Medulla oblongata (tissue), 1 donor: ENCODE measurements at regions not wholly inside any gene's neighbourhood (a gene's known extent, or its start where the extent isn't known, plus 50 kb on each side); places are given as distances from the start of the nearest gene placed in this dataset.

Experiments used
- DNase-seq: peaks from one replicate; pipeline ENCODE4 v3.0.0-alpha.2; 2015; ENCODE audit errors: extremely low spot score

GRCh38 chr3:176431991-176432390, 765.3 kb downstream of the TBL1XR1 start:
- DNase-seq = no peak

GRCh38 chr3:176431038-176431418, 766.3 kb downstream of the TBL1XR1 start:
- no peak for DNase-seq

GRCh38 chr3:176430244-176431037, 766.8 kb downstream of the TBL1XR1 start:
- DNase-seq = peak; percentile 64

- no peak for DNase-seq
Measured at GRCh38 chr3:176428552-176428951, 768.7 kb downstream of the TBL1XR1 start.

DNA sequence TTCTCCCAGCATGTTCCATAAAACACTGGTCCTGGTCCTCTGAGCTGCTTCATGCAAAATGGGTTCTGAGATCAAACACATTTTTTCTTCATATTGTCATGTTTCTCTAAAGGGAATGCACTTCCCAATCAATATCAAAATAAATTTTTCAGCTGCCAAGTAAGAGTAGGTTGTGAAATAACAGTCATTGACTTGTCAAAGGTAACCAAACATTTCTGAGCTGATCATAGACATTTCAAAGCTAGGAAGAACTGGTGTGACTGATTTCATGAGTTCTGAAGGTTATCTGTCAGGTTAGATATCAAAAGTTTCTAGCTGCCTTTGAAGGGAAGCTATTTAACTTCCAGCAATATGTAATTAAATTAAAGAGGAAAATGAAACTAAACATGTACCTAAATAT, 770.9 kb downstream of the TBL1XR1 start:
- DNase-seq = no peak

GRCh38 chr3:176416870-176417269, 780.4 kb downstream of the TBL1XR1 start:
- no peak for DNase-seq

GRCh38 chr3:176415661-176416295, 781.5 kb downstream of the TBL1XR1 start:
- no peak for DNase-seq

DNA sequence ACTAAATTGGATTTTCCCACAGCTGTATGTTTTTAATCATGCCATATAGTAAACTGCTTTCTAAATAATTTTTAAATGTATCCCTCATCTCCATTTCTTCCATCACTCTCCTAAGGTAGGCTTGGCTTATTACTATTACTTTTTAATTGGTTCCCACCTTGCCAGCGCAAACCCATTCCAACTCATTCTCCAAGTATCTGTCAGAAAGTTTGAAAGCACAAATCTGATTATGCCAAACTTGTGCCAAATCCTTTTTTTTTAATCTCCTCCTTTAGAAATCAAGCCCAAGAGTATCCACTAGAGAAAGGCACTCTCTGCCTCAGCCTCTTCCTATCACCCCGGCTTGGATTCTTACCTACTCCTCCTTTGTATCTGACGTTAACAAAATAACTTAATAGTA, 784.5 kb downstream of the TBL1XR1 start:
- DNase-seq = no peak

GRCh38 chr3:176403531-176403930, 793.8 kb downstream of the TBL1XR1 start:
- no peak for DNase-seq

GRCh38 chr3:176401211-176401610, 796.1 kb downstream of the TBL1XR1 start:
- DNase-seq = no peak

DNA sequence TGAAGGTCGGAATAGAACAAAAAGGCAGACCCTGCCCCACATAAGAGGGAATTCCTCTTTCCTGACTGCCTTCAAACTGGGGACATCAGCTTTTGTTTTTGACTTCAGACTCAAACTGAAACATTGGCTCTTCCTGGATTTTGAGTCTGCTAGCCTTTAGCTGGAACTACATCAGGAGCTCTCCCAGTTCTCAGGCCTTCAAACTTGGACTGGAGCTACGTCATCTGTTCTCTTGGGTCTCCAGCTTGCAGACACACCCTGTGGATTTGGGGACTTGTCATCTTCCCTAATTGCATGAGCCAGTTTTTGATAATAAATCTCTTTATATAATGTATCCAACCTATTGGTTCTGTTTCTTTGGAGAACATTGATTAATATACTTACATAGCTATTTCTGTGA, 798.1 kb downstream of the TBL1XR1 start:
- no peak for DNase-seq

GRCh38 chr3:176395240-176395639, 802.0 kb downstream of the TBL1XR1 start:
- no peak for DNase-seq

DNA sequence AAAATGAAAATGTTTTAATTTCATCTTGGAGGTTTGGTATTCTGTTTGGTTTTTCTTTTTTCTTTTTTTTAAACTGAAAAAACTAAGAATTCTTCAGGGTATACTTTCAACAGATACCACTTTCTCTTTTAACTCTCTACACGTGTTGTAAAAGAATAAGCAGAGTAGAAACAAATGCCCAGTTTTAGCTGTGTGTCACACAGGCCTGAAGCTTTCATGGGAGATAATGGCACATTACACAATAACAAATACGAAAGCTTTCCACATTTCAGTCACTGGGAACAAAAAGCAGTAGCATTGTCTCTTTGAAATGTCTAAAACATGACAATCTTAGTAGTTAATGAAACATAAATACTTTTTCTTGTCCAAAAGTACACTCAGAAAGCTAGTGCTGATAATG, 818.5 kb downstream of the TBL1XR1 start:
- peak; percentile 3 for DNase-seq

DNA sequence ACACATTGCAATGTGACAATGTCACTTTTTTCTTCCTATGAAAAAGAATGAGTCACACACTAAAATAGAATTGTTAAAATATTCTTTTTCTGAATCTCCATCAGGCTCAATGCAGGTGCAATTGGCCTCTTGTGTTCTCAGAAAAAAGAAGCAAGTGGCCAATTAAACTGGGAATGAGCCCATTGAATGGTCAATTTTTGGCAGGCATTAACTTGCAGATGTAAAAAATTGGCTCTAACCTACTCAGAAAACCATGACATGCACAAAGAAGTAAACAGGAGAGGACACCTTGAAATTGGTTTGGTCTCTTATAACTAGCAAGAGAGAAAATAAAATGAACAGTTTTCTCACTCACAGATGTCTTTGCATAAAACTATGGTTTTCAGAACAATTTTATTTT, 820.8 kb downstream of the TBL1XR1 start:
- DNase-seq = no peak

- DNase-seq = no peak
Measured at GRCh38 chr3:176375519-176375918, 821.8 kb downstream of the TBL1XR1 start.

DNA sequence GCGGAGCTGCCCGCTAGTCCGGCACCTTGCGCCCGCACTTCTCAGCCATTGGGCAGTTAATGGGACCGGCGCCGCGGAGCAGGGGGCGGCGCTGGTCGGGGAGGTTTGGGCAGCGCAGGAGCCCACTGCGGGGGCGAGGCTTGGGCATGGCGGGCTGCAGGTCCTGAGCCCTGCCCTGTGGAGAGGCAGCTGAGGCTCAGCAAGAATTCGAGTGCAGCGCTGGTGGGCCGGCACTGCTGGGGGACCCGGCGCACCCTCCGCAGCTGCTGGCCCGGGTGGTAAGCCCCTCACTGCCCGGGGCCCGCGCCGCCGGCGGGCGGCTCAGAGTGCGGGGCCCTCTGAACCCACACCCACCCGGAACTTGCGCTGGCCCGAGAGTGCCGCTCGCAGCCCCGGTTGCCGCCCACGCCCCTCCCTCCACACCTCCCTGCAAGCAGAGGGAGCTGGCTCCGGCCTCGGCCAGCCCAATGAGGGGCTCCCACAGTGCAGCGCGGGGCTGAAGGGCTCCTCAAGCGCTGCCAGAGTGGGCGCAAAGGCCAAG, 835.0 kb downstream of the TBL1XR1 start:
- no peak for DNase-seq

DNA sequence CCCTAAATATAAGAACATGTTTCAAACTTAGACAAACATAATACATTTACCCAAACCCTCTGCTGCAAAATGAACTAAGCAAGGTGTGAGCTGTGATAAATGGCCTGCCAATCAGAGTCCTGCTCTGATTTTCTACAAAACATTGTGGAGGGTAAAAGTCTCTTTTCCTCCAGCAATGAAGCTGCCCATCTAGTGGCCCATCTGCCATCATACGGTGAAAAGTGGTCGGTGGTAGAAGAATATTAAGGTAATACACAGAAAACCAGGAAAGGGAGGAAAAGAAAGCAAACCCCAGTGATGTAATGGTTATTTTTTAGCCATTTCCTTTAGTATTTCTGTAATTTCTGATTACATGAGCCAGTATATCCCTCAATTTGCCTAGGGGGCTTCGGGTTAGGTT, 838.1 kb downstream of the TBL1XR1 start:
- DNase-seq = no peak

DNA sequence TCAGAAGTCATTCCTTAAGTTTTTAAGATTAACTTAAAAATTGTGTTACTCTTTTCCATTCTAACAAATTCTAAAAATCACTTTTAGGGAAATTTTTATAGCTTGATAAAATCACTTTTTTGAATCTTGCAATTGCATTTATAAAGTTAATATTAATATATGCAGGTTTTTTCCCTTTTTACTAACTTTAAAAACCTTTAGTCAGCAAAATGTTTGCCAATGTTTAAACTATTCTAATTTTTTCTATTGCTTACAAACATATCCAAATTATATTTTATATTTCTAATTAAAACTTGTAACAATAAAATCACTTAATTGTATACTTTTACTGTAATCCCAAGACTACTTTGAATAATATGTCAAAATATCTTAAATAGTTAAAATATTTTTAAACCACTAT, 839.4 kb downstream of the TBL1XR1 start:
- DNase-seq = no peak

- no peak for DNase-seq
Measured at GRCh38 chr3:176354843-176355242, 842.4 kb downstream of the TBL1XR1 start.

GRCh38 chr3:176352716-176353334, 844.5 kb downstream of the TBL1XR1 start:
- no peak for DNase-seq

GRCh38 chr3:176351408-176351807, 845.9 kb downstream of the TBL1XR1 start:
- DNase-seq = no peak

GRCh38 chr3:176349706-176350105, 847.6 kb downstream of the TBL1XR1 start:
- no peak for DNase-seq
